ENCODE measurements at regions not wholly inside any gene's neighbourhood (a gene's known extent, or its start where the extent isn't known, plus 50 kb on each side); places are given as distances from the start of the nearest gene placed in this dataset.
"Not testable (repeated sequence)": the region's sequence is repeated elsewhere in the genome, so short reads cannot be mapped to it uniquely, and the experiment has no call there.

DNA sequence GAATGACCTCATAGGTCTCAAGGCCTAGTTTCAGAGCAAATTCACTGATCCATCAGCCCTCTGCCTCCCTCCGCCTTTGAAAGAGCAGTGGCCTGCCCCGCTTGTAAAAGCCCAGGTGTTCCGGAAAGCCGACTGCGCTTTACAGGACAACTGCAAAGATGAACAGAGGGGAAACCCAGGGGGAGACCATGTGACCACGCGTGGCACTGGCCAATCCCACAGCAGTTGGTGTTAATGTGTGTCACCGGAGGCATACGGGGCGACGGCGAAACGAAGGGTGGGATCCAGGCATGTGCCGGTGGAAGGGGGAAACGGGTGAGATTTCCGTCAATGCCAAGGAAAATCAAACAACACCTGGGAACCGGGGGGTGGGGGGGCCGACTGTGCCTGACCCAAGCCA, 684.4 kb upstream of the TPTE start:
- not testable (repeated sequence) for TF ChIP-seq POLR2A, CTCF (IDR thresholded peaks at IDR 0.05)
